A673 (cell line): ENCODE measurements at regions not wholly inside any gene's neighbourhood (a gene's known extent, or its start where the extent isn't known, plus 50 kb on each side); places are given as distances from the start of the nearest gene placed in this dataset.
"Not testable (repeated sequence)": the region's sequence is repeated elsewhere in the genome, so short reads cannot be mapped to it uniquely, and the experiment has no call there.

Experiments
- EZH2 ChIP-seq: fragments of 200-600 bp; sonication (generic); IDR thresholded peaks from 2 replicates; pipeline ENCODE4 v1.6.1; 2017; ENCODE audit warnings: borderline replicate concordance, low read depth, mild to moderate bottlenecking, mixed read lengths, antibody characterized with exemption, low read length; ENCODE audit not compliant: poor library complexity, severe bottlenecking
- TF ChIP-seq, protein P1 (sequence below): fragments of 300-800, 200-600 bp; sonication (generic); conservative IDR thresholded peaks from 2 replicates; pipeline ENCODE4 v1.5.1; 2017; ENCODE audit warnings: low read depth, mild to moderate bottlenecking, antibody characterized with exemption, low read length, moderate library complexity, mixed read lengths

DNA sequence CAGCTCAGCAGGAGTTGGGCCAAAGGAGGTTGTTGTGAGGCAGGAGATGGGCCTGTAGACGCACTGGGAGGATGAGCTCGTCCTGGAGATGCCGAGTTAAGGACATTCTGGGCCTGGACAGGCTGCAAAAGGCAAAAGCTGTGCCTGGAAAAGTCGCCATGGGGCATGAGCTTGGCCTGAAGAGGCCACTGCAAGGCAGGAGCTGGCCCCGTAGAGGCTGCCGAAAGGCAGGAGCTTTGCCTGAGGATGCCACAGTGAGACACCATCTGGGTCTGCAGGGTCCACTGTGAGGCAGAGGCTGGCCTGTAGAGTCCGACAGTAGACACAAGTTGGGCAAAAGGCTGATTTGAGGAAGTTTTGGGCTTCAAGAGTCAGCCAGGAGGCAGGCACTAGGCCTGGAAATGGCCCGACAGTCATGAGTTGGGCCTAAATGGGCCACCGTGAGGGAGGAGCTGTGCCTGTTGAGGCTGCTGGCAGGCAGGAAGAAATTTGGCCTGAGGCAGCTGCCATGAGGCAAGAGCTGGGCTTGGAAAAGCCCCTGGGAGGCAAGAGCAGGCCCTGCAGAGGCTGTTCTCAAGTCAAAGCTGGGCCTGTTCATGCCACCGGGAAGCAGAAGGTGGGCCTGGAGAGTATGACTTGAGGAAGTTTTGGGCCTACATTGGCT is 86.8 kb upstream of the FABP2 start:
- TF ChIP-seq, protein P1, sequence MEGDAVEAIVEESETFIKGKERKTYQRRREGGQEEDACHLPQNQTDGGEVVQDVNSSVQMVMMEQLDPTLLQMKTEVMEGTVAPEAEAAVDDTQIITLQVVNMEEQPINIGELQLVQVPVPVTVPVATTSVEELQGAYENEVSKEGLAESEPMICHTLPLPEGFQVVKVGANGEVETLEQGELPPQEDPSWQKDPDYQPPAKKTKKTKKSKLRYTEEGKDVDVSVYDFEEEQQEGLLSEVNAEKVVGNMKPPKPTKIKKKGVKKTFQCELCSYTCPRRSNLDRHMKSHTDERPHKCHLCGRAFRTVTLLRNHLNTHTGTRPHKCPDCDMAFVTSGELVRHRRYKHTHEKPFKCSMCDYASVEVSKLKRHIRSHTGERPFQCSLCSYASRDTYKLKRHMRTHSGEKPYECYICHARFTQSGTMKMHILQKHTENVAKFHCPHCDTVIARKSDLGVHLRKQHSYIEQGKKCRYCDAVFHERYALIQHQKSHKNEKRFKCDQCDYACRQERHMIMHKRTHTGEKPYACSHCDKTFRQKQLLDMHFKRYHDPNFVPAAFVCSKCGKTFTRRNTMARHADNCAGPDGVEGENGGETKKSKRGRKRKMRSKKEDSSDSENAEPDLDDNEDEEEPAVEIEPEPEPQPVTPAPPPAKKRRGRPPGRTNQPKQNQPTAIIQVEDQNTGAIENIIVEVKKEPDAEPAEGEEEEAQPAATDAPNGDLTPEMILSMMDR, result not testable (repeated sequence)
- TF ChIP-seq EZH2, result not testable (repeated sequence)
